IMR-90 (cell line): ENCODE measurements at regions not wholly inside any gene's neighbourhood (a gene's known extent, or its start where the extent isn't known, plus 50 kb on each side); places are given as distances from the start of the nearest gene placed in this dataset.

ENCODE experiments used
- ATAC-seq: fragments of 200-7000 bp; cut with Tn5 transposase; 2 replicates; pipeline ENCODE4 v1.9.1; 2020; ENCODE audit warnings: low read depth, mild to moderate bottlenecking, moderate library complexity
- BruUV-seq: library from RNA; stranded (reverse); fragments of 400-500 nt; replicated peaks from 2 replicates; lab custom pipeline; 2021; lab: Mats Ljungman, UMichigan
- CTCF ChIA-PET: fragments of 300-600 bp; formaldehyde crosslinking; extraction: SDS; loops from one replicate; lab custom pipeline; 2021; ENCODE audit warnings: antibody characterized with exemption; lab: Yijun Ruan, JAX
- POLR2A ChIA-PET: fragments of 300-600 bp; sonication (Branson Sonifier 250); formaldehyde crosslinking; loops from one replicate; lab custom pipeline; 2022; ENCODE audit warnings: antibody characterized with exemption; ENCODE audit not compliant: unreplicated experiment; lab: Charles Lee
- DNase-seq: peaks from one replicate; pipeline ENCODE4 v3.0.0; 2013
- H2AFZ ChIP-seq: replicated peaks from 2 replicates; pipeline ENCODE3; 2013; ENCODE audit warnings: low read length, mild to moderate bottlenecking; ENCODE audit not compliant: poor library complexity
- H2AK5ac ChIP-seq: 2 replicates; pipeline ENCODE4 v1.6.1; 2013; ENCODE audit warnings: low read depth, low read length, inconsistent platforms
- H2AK9ac ChIP-seq: replicated peaks from 2 replicates; pipeline ENCODE3; 2013; ENCODE audit warnings: mild to moderate bottlenecking, low read depth, low read length, moderate library complexity; ENCODE audit not compliant: poor library complexity
- H2BK120ac ChIP-seq: 2 replicates; pipeline ENCODE4 v1.6.1; 2013; ENCODE audit warnings: low read depth, low read length, inconsistent platforms
- H2BK15ac ChIP-seq: 3 replicates; pipeline ENCODE4 v1.6.1; 2013; ENCODE audit warnings: low read depth, low read length, inconsistent platforms
- H2BK20ac ChIP-seq: 2 replicates; pipeline ENCODE4 v1.6.1; 2013; ENCODE audit warnings: low read depth, mild to moderate bottlenecking, inconsistent platforms, low read length, moderate library complexity
- H2BK5ac ChIP-seq: 2 replicates; pipeline ENCODE4 v1.6.1; 2013; ENCODE audit warnings: mild to moderate bottlenecking, low read depth, low read length, inconsistent platforms; ENCODE audit not compliant: poor library complexity, severe bottlenecking
- H3K14ac ChIP-seq: replicated peaks from 2 replicates; pipeline ENCODE4 v1.6.1; 2013; ENCODE audit warnings: low read depth, low read length, inconsistent platforms
- H3K18ac ChIP-seq: 2 replicates; pipeline ENCODE4 v1.6.1; 2013; ENCODE audit warnings: low read depth, low read length, control low read depth
- H3K23ac ChIP-seq: 2 replicates; pipeline ENCODE4 v1.6.1; 2013; ENCODE audit warnings: low read depth, low read length, inconsistent platforms
- H3K27ac ChIP-seq: 2 replicates; pipeline ENCODE4 v1.5.1; 2013; ENCODE audit warnings: mild to moderate bottlenecking, control low read depth, low read length; ENCODE audit not compliant: insufficient read depth
- H3K27me3 ChIP-seq: 2 replicates; pipeline ENCODE4 v1.6.1; 2013; ENCODE audit warnings: low read length; ENCODE audit not compliant: control insufficient read depth, insufficient read depth
- H3K36me3 ChIP-seq: 2 replicates; pipeline ENCODE4 v1.6.1; 2013; ENCODE audit warnings: low read length, mixed read lengths; ENCODE audit not compliant: control insufficient read depth, insufficient read depth
- H3K4ac ChIP-seq: 2 replicates; pipeline ENCODE4 v1.6.1; 2013; ENCODE audit warnings: low read depth, low read length, inconsistent platforms
- H3K4me1 ChIP-seq: 2 replicates; pipeline ENCODE4 v1.6.1; 2013; ENCODE audit warnings: low read length, mixed read lengths; ENCODE audit not compliant: control insufficient read depth, insufficient read depth
- H3K4me2 ChIP-seq: 2 replicates; pipeline ENCODE4 v1.6.1; 2013; ENCODE audit warnings: low read depth, mild to moderate bottlenecking, control low read depth, low read length, moderate library complexity
- H3K4me3 ChIP-seq: 2 replicates; pipeline ENCODE4 v1.5.1; 2013; ENCODE audit warnings: low read depth, mild to moderate bottlenecking, control low read depth, low read length, moderate library complexity; ENCODE audit not compliant: insufficient read depth
- H3K56ac ChIP-seq: 2 replicates; pipeline ENCODE4 v1.6.1; 2013; ENCODE audit warnings: low read length, inconsistent platforms; ENCODE audit not compliant: insufficient read depth; ENCODE audit errors: extremely low read depth
- H3K79me1 ChIP-seq, 2 experiments: 2 replicates each; pipeline ENCODE4 v1.6.1; 2013; ENCODE audit warnings: low read length in 2 of 2, inconsistent platforms in 1 of 2, low read depth in 1 of 2
- H3K9ac ChIP-seq: 2 replicates; pipeline ENCODE4 v1.6.1; 2013; ENCODE audit warnings: low read depth, low read length, control low read depth
- H3K9me1 ChIP-seq: 2 replicates; pipeline ENCODE4 v1.6.1; 2013; ENCODE audit warnings: low read length, inconsistent platforms; ENCODE audit not compliant: insufficient read depth
- H3K9me3 ChIP-seq: 2 replicates; pipeline ENCODE4 v1.6.1; 2013; ENCODE audit warnings: low read length; ENCODE audit not compliant: control insufficient read depth, insufficient read depth
- H4K20me1 ChIP-seq: 2 replicates; pipeline ENCODE4 v1.6.1; 2013; ENCODE audit warnings: low read length, inconsistent platforms; ENCODE audit not compliant: insufficient read depth
- H4K5ac ChIP-seq: 2 replicates; pipeline ENCODE4 v1.6.1; 2013; ENCODE audit warnings: mild to moderate bottlenecking, low read depth, low read length, control low read depth
- H4K8ac ChIP-seq, 2 experiments: 2 replicates each; pipeline ENCODE4 v1.6.1; 2013; ENCODE audit warnings: low read depth in 2 of 2, low read length in 2 of 2, control low read depth in 1 of 2, inconsistent platforms in 1 of 2
- H4K91ac ChIP-seq: 2 replicates; pipeline ENCODE4 v1.6.1; 2013; ENCODE audit warnings: low read depth, low read length, inconsistent platforms; ENCODE audit not compliant: insufficient read depth
- SMC3 ChIP-seq: fragments of 150-350 bp; IDR thresholded peaks from 2 replicates; pipeline ENCODE4 v1.6.1; 2016; ENCODE audit warnings: low read depth, mild to moderate bottlenecking, antibody characterized with exemption, low read length, moderate library complexity
- WGBS, 2 experiments: methylation state at CpG; one replicate each; pipeline versions ENCODE4 v1.1.5 to v1.1.7; 2013; ENCODE audit warnings: missing lambda C conversion rate in 2 of 2; ENCODE audit not compliant: insufficient read length in 1 of 2; ENCODE audit errors: extremely low coverage in 2 of 2; 5-methylcytosine and 5-hydroxymethylcytosine counted together
- dilution Hi-C: fragments of 300-500 bp; cut with HindIII; formaldehyde crosslinking; loops from one replicate; pipeline ENCODE4 v1.14.3; 2018; ENCODE audit warnings: low sequenced_read_pairs; ENCODE audit not compliant: unreplicated experiment
- in situ Hi-C: fragments of 300-500 bp; cut with MboI; formaldehyde crosslinking; loops from 3 replicates; pipeline ENCODE4 v1.14.3; 2019; ENCODE audit warnings: low sequenced_read_pairs, inconsistent platforms, mixed read lengths
- intact Hi-C: fragments of 100-400 bp; cut with micrococcal nuclease; formaldehyde crosslinking; loops from 2 replicates; pipeline ENCODE4 v1.10.0; 2022

GRCh38 chr22:34035209-34035608, 114.9 kb upstream of the LARGE1 start:
- H3K4me2 ChIP-seq, result no peak overlapping the region
- H4K5ac ChIP-seq, result no peak overlapping the region
- no peaks in the 10 kb centered on the region for H4K20me1 ChIP-seq
- H3K18ac ChIP-seq, result no peak overlapping the region
- no peaks in the 10 kb centered on the region for H3K79me1 ChIP-seq
- H3K9me3 ChIP-seq, result peaks cover 7% of the 10 kb centered on the region
- no peak overlapping the region for H2AK5ac ChIP-seq
- in situ Hi-C loops, result no loop called here
- intact Hi-C loops, result no loop called here
- no peak overlapping the region for H2AFZ ChIP-seq
- H3K4me3 ChIP-seq, result no peak overlapping the region
- H3K23ac ChIP-seq, result no peak overlapping the region
- no peak overlapping the region for H3K4ac ChIP-seq
- no peaks in the 10 kb centered on the region for H3K27me3 ChIP-seq
- H3K36me3 ChIP-seq, result no peaks in the 10 kb centered on the region
- no peak overlapping the region for H2BK20ac ChIP-seq
- no peak overlapping the region for H3K56ac ChIP-seq
- H2BK120ac ChIP-seq, result no peak overlapping the region
- H3K27ac ChIP-seq, result no peak overlapping the region
- no peak overlapping the region for H4K91ac ChIP-seq
- CTCF ChIA-PET, result no interaction called here
- dilution Hi-C loops, result no loop called here
- no peak for TF ChIP-seq SMC3
- no peak overlapping the region for H3K14ac ChIP-seq
- no peaks in the 10 kb centered on the region for H3K4me1 ChIP-seq
- no peaks in the 10 kb centered on the region for H3K9me1 ChIP-seq
- H4K8ac ChIP-seq, result no peak overlapping the region
- WGBS, 2 experiments, result no CpG with 5 or more reads among the region's 1 CpG
- H2BK5ac ChIP-seq, result no peak overlapping the region
- no peak for DNase-seq
- POLR2A ChIA-PET, result no interaction called here
- H2BK15ac ChIP-seq, result no peak overlapping the region
- no peak for ATAC-seq
- BruUV-seq, result no TSS peak
- H2AK9ac ChIP-seq, result no peak overlapping the region
- no peak overlapping the region for H3K9ac ChIP-seq
